SHP77 (cell line): ENCODE measurements at regions not wholly inside any gene's neighbourhood (a gene's known extent, or its start where the extent isn't known, plus 50 kb on each side); places are given as distances from the start of the nearest gene placed in this dataset.

Source experiments
- DNase-seq, 2 experiments: peaks; one replicate each; lab custom pipeline; 2025; lab: John Stamatoyannopoulos, UW

- DNase-seq: no peak
Measured at GRCh38 chr6:142682985-142683384, 262.0 kb downstream of the HIVEP2 start.

DNA sequence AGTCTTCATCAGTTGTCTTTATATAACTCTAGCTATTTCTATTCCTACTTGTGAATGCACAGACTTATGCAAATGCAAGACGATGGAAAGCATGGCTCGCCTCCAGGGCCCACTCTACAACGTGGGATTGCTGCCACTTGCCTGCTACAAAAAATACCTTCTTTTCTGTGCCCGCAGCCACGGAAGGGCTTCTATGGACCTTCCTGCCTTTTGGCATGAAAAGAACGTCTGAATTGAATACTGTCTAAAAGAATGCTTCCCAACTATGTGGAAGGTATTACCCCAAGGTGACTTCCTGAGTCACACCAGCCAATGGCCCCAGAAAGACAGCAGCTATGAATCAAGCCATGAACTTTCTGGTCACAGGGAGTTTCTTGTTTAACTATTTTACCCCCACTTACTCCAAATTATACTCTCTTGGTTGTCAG lies 261.2 kb downstream of the HIVEP2 start:
- DNase-seq: no peak

- DNase-seq: no peak
Measured at GRCh38 chr6:142684371-142684770, 260.6 kb downstream of the HIVEP2 start.

DNA sequence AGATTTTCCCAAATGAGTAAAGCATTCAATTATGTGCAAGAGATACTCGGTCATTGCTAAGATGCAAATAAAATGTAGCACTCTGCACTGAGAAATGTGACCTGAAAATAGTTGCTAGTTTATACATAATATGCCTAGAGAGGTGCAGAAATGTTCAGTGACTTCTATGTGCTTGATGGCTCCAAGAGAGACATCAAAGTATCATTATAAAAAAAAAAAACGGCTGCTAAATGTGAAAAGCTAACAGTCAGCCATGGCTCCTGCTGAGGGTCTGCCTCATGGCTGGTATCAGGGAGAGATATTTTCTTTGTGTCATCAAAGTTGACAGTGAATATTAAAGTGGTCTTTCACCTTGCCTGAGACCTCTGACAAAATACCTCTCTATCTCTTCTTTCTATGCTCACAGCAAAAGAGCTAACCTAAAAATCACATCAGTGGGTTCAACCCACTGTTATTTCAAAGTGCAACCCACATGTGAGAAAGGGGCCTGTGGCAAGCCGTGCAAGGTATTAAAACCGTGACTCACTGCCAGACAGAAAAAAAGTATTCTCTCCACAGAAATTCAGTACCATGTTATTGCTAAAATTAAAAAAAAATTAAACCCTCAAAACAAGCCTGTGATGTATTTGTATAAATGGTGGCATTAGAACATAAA lies 259.0 kb downstream of the HIVEP2 start:
- no peak for DNase-seq

DNA sequence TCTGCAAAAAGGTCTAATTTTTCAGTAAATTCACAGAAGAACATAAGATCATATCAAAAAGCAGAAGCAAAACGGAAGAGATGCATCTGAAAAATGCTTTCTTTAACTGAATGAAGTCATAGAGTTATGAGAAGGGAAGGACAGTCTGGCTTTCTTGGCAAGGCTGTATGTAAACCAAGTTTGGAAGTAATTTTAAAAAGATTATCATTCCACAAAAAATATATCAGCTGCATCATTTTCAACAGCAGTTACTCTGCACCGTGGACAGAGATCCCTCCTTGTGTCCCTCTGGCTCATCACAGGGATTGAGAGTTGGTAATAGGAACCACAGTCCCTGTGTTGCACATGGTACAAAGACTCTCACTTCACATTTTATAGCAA lies 258.5 kb downstream of the HIVEP2 start:
- no peak for DNase-seq

DNA sequence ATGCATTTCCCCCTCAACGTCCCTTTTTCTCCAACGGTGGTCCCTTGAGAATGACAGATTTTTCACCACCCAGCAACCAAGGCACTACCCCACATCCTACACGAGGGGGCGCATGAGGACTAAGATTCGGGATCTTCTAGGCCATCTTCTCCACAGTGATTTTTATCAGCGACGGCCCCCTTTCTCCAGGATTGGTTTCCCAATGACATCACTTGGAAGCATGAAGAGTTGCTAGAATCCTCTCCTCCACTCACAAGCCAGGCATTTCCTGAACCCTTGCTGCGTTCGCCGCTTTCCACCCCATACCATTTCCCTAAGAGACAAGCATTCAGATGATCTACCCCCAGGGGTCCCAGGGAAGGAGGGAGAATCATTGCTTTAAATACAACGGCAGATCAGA lies 252.0 kb downstream of the HIVEP2 start:
- peak; percentile 62 to 66 for DNase-seq

DNA sequence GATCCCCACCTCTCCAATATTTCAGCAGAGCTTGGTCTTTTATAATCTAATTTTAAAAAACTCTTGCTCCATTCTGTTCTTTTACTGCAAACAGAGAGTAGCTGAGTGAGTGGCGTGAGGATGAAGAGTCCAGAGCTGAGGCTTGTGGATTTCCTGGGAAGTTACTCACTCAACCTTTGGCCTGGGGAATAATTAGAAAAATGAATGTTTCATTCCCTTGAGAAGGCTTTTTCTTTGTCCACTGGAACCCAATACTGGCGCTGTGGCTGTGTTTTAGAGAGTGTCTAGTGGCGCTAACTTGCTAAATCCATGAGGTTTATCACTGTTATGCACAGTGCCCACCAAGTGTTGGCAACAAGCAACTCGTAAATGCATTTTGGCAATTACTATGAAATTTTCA lies 251.5 kb downstream of the HIVEP2 start:
- no peak for DNase-seq

DNA sequence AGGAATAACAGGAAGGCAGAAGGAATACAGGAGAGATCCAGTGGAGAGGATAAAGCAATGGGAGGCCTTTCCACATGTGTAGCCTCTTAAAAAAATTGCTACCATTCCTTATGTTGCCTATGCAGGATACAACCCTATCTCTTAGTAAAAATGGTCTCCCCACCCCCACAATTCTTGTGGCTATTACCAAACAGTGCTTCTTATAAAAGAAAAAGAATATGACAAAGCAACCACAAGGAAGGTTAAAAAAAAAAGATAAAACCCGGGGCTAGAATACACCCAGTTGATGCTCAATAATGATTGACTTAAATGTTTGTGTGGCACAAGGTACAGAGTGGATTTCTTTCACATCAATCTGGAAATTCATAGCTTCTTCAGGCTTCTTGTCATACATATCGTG lies 250.9 kb downstream of the HIVEP2 start:
- no peak for DNase-seq

DNA sequence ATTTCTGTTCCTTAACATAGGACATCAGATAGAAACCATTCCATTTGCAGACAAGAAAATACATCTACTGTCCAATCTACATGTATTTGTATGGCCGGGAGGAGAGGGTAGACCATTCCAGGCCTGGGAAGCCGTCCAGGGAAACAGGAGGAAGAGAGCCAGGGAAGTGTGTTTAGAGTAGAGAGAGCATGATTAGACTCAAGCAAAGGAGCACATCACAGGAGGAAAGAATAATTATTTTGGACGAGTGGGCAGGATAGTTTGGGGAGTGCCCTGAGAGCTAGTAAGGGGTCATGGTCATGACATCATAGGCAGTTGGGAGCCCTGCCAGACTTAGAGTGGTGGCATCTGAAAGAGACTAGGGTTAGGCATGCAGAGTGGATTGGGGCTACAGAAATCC lies 250.0 kb downstream of the HIVEP2 start:
- DNase-seq: no peak

GRCh38 chr6:142696123-142697000 lies 248.6 kb downstream of the HIVEP2 start:
- peak; percentile 80 to 88 for DNase-seq

DNA sequence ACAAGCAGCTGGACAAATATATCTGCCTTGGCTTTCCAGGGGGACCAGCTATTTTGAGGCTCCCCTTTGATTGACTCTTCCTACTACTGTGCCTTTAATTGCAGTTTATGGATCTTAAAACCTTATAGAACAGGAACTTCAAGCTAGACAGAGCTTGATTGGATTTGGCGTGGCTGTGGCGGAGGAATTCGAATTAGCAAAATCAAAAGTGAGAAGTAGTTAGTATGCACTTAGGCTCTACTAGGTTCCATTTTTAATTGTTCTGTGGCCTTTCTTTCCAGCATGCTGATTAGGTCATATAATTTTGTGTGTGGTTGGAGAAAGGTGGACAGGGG lies 248.0 kb downstream of the HIVEP2 start:
- DNase-seq: no peak

- no peak for DNase-seq
Measured at GRCh38 chr6:142697922-142698321, 247.1 kb downstream of the HIVEP2 start.

- no peak for DNase-seq
Measured at GRCh38 chr6:142698751-142699150, 246.2 kb downstream of the HIVEP2 start.

DNA sequence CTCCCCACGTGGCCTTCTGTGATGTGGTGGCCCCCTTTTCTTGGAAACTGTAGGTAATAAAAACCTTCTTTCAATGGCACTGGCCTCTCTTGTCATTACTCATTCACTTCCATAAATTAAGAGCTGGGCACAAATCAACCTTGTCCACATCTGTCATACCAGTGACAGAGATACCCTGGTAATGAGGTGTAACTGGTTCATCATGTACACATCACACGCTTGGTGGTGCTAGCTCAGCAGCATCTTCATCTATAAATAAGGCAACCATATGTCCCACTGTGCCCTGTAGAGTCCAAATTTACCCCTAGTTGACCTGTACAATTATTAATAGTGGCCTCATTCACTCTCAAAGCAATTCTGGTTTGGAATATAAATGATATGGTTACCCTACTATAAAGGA lies 245.6 kb downstream of the HIVEP2 start:
- no peak for DNase-seq

DNA sequence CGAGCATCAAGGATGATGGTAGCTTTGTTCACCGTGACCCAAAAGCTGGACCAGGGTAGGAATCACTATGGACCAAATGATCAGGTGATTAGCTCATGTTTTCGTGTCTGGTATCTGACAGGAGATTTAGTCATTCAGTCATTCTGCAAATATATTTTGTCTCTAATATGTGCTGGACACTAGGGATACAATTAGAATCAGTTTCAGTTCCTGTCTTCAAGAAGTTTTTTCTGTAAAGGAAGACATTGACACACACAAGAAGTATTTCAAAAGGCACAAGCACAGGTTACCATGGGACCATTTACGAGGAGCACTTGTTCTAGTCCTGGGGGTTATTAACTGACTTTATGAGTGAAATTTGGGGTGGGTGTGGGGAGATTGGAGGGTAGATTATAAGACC lies 244.9 kb downstream of the HIVEP2 start:
- DNase-seq: no peak

GRCh38 chr6:142700671-142701312 lies 244.2 kb downstream of the HIVEP2 start:
- DNase-seq: no peak
